Activated T-cell treated with anti-CD3 and anti-CD28 coated beads, Interleukin-2, amount 50 U/mL, for 72 hours (primary cell): ENCODE measurements at regions not wholly inside any gene's neighbourhood (a gene's known extent, or its start where the extent isn't known, plus 50 kb on each side); places are given as distances from the start of the nearest gene placed in this dataset.

Experiments used
- ATAC-seq, 2 donors: fragments of 150-1000 bp; cut with Tn5 transposase; replicated peaks in 1 of 2; 2 replicates each; pipeline ENCODE4 v1.10.0; 2021; ENCODE audit warnings: moderate library complexity in 2 of 2, mild to moderate bottlenecking in 1 of 2
- DNase-seq, 2 donors: peaks; one replicate each; pipeline ENCODE4 v3.0.0; 2021 to 2022; ENCODE audit warnings: mixed read lengths in 1 of 2
- H3K27ac Mint-ChIP-seq: one replicate; pipeline ENCODE4 v1.8.0; 2022; ENCODE audit warnings: mild to moderate bottlenecking, moderate library complexity, mixed read lengths
- H3K27me3 Mint-ChIP-seq: one replicate; pipeline ENCODE4 v1.8.0; 2022; ENCODE audit warnings: low read depth, mixed read lengths
- H3K36me3 Mint-ChIP-seq, 2 donors: one replicate each; pipeline ENCODE4 v1.8.0; 2022; ENCODE audit warnings: mixed read lengths in 2 of 2, mild to moderate bottlenecking in 1 of 2; ENCODE audit not compliant: insufficient read depth in 2 of 2
- H3K4me1 Mint-ChIP-seq: one replicate; pipeline ENCODE4 v1.8.0; 2022; ENCODE audit warnings: low read depth, mixed read lengths
- H3K4me3 Mint-ChIP-seq, 2 donors: one replicate each; pipeline ENCODE4 v1.8.0; 2022; ENCODE audit warnings: mild to moderate bottlenecking in 2 of 2, mixed read lengths in 2 of 2, moderate library complexity in 2 of 2
- H3K9me3 Mint-ChIP-seq, 2 donors: one replicate each; pipeline ENCODE4 v1.8.0; 2022; ENCODE audit warnings: mixed read lengths in 2 of 2

- H3K27ac Mint-ChIP-seq: no peak overlapping the region
- no peaks in the 10 kb centered on the region for H3K9me3 Mint-ChIP-seq
- H3K36me3 Mint-ChIP-seq: no peaks in the 10 kb centered on the region
- H3K4me1 Mint-ChIP-seq: no peaks in the 10 kb centered on the region
- ATAC-seq (no peak), DNase-seq (no peak)
- no peak overlapping the region for H3K4me3 Mint-ChIP-seq
- H3K27me3 Mint-ChIP-seq: peaks cover 11% of the 10 kb centered on the region
Measured at GRCh38 chr5:90306613-90307012, 102.9 kb downstream of the CETN3 start.

- H3K4me1 Mint-ChIP-seq: no peaks in the 10 kb centered on the region
- peaks cover 11% of the 10 kb centered on the region for H3K27me3 Mint-ChIP-seq
- no peak overlapping the region for H3K4me3 Mint-ChIP-seq
- no peaks in the 10 kb centered on the region for H3K36me3 Mint-ChIP-seq
- no peak for DNase-seq
- H3K9me3 Mint-ChIP-seq: no peaks in the 10 kb centered on the region
- ATAC-seq: no peak
- no peak overlapping the region for H3K27ac Mint-ChIP-seq
Measured at GRCh38 chr5:90305041-90305720, 104.4 kb downstream of the CETN3 start.

GRCh38 chr5:90301248-90301647 is 108.3 kb downstream of the CETN3 start:
- Mint-ChIP-seq H3K27ac (no peak overlapping the region), H3K9me3 (no peaks in the 10 kb centered on the region), H3K4me1 (no peaks in the 10 kb centered on the region), H3K36me3 (no peaks in the 10 kb centered on the region), H3K4me3 (no peak overlapping the region), H3K27me3 (peaks cover 11% of the 10 kb centered on the region)
- ATAC-seq: no peak
- no peak for DNase-seq

GRCh38 chr5:90297045-90297764 is 112.4 kb downstream of the CETN3 start:
- Mint-ChIP-seq H3K36me3 (no peaks in the 10 kb centered on the region), H3K4me3 (no peak overlapping the region), H3K4me1 (no peaks in the 10 kb centered on the region), H3K9me3 (no peaks in the 10 kb centered on the region), H3K27me3 (no peaks in the 10 kb centered on the region), H3K27ac (no peak overlapping the region)
- DNase-seq: no peak
- no peak for ATAC-seq

GRCh38 chr5:90294604-90295003 is 115.0 kb downstream of the CETN3 start:
- no peaks in the 10 kb centered on the region for H3K4me1 Mint-ChIP-seq
- H3K9me3 Mint-ChIP-seq: no peaks in the 10 kb centered on the region

GRCh38 chr5:90293931-90294330 is 115.6 kb downstream of the CETN3 start:
- Mint-ChIP-seq H3K36me3 (no peaks in the 10 kb centered on the region), H3K4me3 (no peak overlapping the region), H3K27ac (no peak overlapping the region), H3K4me1 (no peaks in the 10 kb centered on the region), H3K9me3 (no peaks in the 10 kb centered on the region), H3K27me3 (peaks cover 7% of the 10 kb centered on the region)
- no peak for ATAC-seq
- no peak for DNase-seq

More at GRCh38 chr5:90294604-90295003, 115.0 kb downstream of the CETN3 start:
- Mint-ChIP-seq H3K27ac (no peak overlapping the region), H3K4me3 (no peak overlapping the region), H3K27me3 (peaks cover 7% of the 10 kb centered on the region), H3K36me3 (no peaks in the 10 kb centered on the region)
- ATAC-seq (no peak), DNase-seq (no peak)

DNA sequence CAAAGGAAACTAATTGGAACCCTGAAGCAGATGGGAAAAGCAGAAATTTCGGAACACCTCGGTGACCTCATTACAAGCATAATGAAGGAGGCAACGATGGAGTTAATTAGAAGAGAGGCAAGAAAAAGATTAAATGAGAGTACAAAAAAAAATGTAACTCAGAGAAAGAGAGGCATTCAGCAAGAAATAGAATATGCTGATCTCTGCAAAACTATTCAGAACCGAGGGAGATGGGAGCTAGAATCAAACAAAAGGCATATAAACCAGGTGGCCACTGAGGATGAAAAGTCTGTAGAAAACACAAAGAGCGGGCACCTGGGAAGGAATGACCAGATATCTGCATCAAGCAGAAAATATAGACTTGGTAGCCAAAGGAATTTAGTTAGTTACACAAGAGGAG is 118.9 kb downstream of the CETN3 start:
- Mint-ChIP-seq H3K27ac (no peak overlapping the region), H3K9me3 (no peaks in the 10 kb centered on the region), H3K4me3 (no peak overlapping the region), H3K4me1 (no peaks in the 10 kb centered on the region), H3K27me3 (peaks cover 7% of the 10 kb centered on the region), H3K36me3 (no peaks in the 10 kb centered on the region)
- DNase-seq: no peak
- no peak for ATAC-seq

GRCh38 chr5:90289837-90290236 is 119.7 kb downstream of the CETN3 start:
- Mint-ChIP-seq H3K4me1 (no peaks in the 10 kb centered on the region), H3K36me3 (no peaks in the 10 kb centered on the region), H3K4me3 (no peak overlapping the region), H3K27ac (no peak overlapping the region), H3K9me3 (no peaks in the 10 kb centered on the region), H3K27me3 (peaks cover 7% of the 10 kb centered on the region)
- DNase-seq: no peak
- ATAC-seq: no peak

GRCh38 chr5:90287036-90287435 is 122.5 kb downstream of the CETN3 start:
- Mint-ChIP-seq H3K4me1 (no peaks in the 10 kb centered on the region), H3K4me3 (no peak overlapping the region), H3K27ac (no peak overlapping the region), H3K36me3 (no peaks in the 10 kb centered on the region), H3K27me3 (peaks cover 16% of the 10 kb centered on the region), H3K9me3 (no peaks in the 10 kb centered on the region)
- ATAC-seq (no peak), DNase-seq (no peak)

- Mint-ChIP-seq H3K4me3 (no peak overlapping the region), H3K9me3 (no peaks in the 10 kb centered on the region), H3K27me3 (peaks cover 13% of the 10 kb centered on the region), H3K4me1 (no peaks in the 10 kb centered on the region), H3K27ac (no peak overlapping the region), H3K36me3 (no peaks in the 10 kb centered on the region)
- ATAC-seq: no peak
- DNase-seq: no peak
Measured at GRCh38 chr5:90285581-90285980, 124.0 kb downstream of the CETN3 start.

DNA sequence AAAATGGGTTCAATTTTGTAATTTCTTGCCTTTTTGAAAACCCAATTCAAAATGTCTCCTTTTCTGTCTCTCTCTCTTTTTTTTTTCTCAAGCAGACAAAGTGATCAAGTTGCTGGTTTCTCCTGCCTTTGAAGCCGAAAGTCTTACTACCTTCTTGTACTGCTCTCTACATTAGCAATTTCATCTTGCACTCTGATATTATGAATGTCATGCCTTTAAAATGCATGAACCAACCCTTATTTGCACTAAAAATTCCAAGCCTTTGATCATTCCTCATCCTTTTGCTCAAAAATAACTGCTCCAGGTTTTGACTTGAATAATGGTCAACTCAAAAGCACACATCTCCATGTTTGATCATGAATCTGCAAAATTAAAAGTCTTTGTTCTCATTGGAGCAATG is 125.2 kb downstream of the CETN3 start:
- DNase-seq (no peak), ATAC-seq (no peak)
- peaks cover 9% of the 10 kb centered on the region for H3K27me3 Mint-ChIP-seq
- H3K36me3 Mint-ChIP-seq: no peaks in the 10 kb centered on the region
- no peak overlapping the region for H3K4me3 Mint-ChIP-seq
- H3K4me1 Mint-ChIP-seq: no peaks in the 10 kb centered on the region
- H3K27ac Mint-ChIP-seq: no peak overlapping the region
- H3K9me3 Mint-ChIP-seq: no peaks in the 10 kb centered on the region

DNA sequence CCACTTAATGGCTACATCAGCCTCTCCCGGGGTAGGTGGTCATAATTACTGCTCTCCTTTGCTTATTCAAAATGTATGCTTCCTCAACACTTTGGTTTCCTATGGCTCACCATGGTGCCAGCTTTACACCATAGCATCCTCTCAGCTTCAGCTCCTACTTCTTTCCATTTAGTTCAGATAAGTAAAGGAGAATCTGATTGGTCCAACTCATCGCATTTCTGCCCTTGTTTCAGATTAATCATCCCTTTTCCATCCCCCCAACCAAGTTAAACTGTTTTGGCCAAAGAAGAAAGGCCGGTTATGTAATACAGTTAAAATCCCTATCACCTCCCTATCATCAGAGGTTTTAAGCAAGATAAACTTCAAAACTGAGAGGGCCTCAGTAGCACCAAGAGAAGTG is 130.5 kb downstream of the CETN3 start:
- H3K4me3 Mint-ChIP-seq: no peak overlapping the region
- no peaks in the 10 kb centered on the region for H3K9me3 Mint-ChIP-seq
- ATAC-seq: no peak
- H3K36me3 Mint-ChIP-seq: no peaks in the 10 kb centered on the region
- peaks cover 9% of the 10 kb centered on the region for H3K27me3 Mint-ChIP-seq
- no peak overlapping the region for H3K27ac Mint-ChIP-seq
- DNase-seq: no peak
- H3K4me1 Mint-ChIP-seq: no peaks in the 10 kb centered on the region

- no peak overlapping the region for H3K27ac Mint-ChIP-seq
- DNase-seq (no peak), ATAC-seq (no peak)
- no peaks in the 10 kb centered on the region for H3K4me1 Mint-ChIP-seq
- H3K9me3 Mint-ChIP-seq: no peaks in the 10 kb centered on the region
- no peaks in the 10 kb centered on the region for H3K36me3 Mint-ChIP-seq
- H3K4me3 Mint-ChIP-seq: no peak overlapping the region
- no peaks in the 10 kb centered on the region for H3K27me3 Mint-ChIP-seq
Measured at GRCh38 chr5:90274216-90274615, 135.3 kb downstream of the CETN3 start.

GRCh38 chr5:90267646-90268045 is 141.9 kb downstream of the CETN3 start:
- Mint-ChIP-seq H3K4me3 (no peak overlapping the region), H3K36me3 (no peaks in the 10 kb centered on the region), H3K27ac (no peak overlapping the region), H3K4me1 (no peaks in the 10 kb centered on the region), H3K27me3 (no peaks in the 10 kb centered on the region), H3K9me3 (no peaks in the 10 kb centered on the region)
- ATAC-seq (no peak), DNase-seq (no peak)
